ENCODE measurements at regions not wholly inside any gene's neighbourhood (a gene's known extent, or its start where the extent isn't known, plus 50 kb on each side); places are given as distances from the start of the nearest gene placed in this dataset.
"Not testable (repeated sequence)": the region's sequence is repeated elsewhere in the genome, so short reads cannot be mapped to it uniquely, and the experiment has no call there.

GRCh38 chr7:150031733-150032132 lies 158.0 kb downstream of the ATP6V0E2 start:
- TF ChIP-seq HES4 (CRISPR knock-in tag; IDR thresholded peaks at IDR 0.05; ENCODE audit: borderline replicate concordance); CBX5 (CRISPR knock-in tag; IDR thresholded peaks at IDR 0.05; ENCODE audit: borderline replicate concordance); SIN3A (IDR thresholded peaks at IDR 0.05; ENCODE audit: borderline replicate concordance, low read depth, low read length); CBFB (CRISPR knock-in tag; IDR thresholded peaks at IDR 0.05); POLR2AphosphoS5 (IDR thresholded peaks at IDR 0.05; ENCODE audit: low read depth, low read length); MXD4 (CRISPR knock-in tag; IDR thresholded peaks at IDR 0.05); TGIF2 (CRISPR knock-in tag; IDR thresholded peaks at IDR 0.05); HNF4G (IDR thresholded peaks at IDR 0.05; ENCODE audit: borderline replicate concordance, low read depth, low read length); HNF4G (CRISPR knock-in tag; IDR thresholded peaks at IDR 0.05; ENCODE audit: borderline replicate concordance, low read depth); YY1 (IDR thresholded peaks at IDR 0.05; ENCODE audit: insufficient read depth, insufficient replicate concordance, low read depth, low read length); SP4 (CRISPR knock-in tag; IDR thresholded peaks at IDR 0.05): not testable (repeated sequence)
- TF ChIP-seq, protein P1, sequence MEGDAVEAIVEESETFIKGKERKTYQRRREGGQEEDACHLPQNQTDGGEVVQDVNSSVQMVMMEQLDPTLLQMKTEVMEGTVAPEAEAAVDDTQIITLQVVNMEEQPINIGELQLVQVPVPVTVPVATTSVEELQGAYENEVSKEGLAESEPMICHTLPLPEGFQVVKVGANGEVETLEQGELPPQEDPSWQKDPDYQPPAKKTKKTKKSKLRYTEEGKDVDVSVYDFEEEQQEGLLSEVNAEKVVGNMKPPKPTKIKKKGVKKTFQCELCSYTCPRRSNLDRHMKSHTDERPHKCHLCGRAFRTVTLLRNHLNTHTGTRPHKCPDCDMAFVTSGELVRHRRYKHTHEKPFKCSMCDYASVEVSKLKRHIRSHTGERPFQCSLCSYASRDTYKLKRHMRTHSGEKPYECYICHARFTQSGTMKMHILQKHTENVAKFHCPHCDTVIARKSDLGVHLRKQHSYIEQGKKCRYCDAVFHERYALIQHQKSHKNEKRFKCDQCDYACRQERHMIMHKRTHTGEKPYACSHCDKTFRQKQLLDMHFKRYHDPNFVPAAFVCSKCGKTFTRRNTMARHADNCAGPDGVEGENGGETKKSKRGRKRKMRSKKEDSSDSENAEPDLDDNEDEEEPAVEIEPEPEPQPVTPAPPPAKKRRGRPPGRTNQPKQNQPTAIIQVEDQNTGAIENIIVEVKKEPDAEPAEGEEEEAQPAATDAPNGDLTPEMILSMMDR (CRISPR knock-in tag; IDR thresholded peaks at IDR 0.05): not testable (repeated sequence)
